HG02884 (cell line): ENCODE measurements at regions not wholly inside any gene's neighbourhood (a gene's known extent, or its start where the extent isn't known, plus 50 kb on each side); places are given as distances from the start of the nearest gene placed in this dataset.

ENCODE experiments used
- ATAC-seq: cut with Tn5 transposase; IDR thresholded peaks from one replicate; pipeline ENCODE4 v1.9.1; 2021; ENCODE audit warnings: mild to moderate bottlenecking, moderate library complexity; ENCODE audit not compliant: unreplicated experiment

- ATAC-seq, result no peak
Measured at GRCh38 chr10:29237786-29238185, 51.1 kb upstream of the LYZL1 start.

- ATAC-seq, result no peak
Measured at GRCh38 chr10:29238523-29239135, 50.2 kb upstream of the LYZL1 start.
